CD4-positive, alpha-beta T cell treated with Interferon gamma for 1 hour (primary cell): ENCODE measurements at regions not wholly inside any gene's neighbourhood (a gene's known extent, or its start where the extent isn't known, plus 50 kb on each side); places are given as distances from the start of the nearest gene placed in this dataset.
"Not testable (repeated sequence)": the region's sequence is repeated elsewhere in the genome, so short reads cannot be mapped to it uniquely, and the experiment has no call there.

Experiments
- DNase-seq: peaks from one replicate; pipeline ENCODE4 v3.0.0-alpha.2; 2020

DNA sequence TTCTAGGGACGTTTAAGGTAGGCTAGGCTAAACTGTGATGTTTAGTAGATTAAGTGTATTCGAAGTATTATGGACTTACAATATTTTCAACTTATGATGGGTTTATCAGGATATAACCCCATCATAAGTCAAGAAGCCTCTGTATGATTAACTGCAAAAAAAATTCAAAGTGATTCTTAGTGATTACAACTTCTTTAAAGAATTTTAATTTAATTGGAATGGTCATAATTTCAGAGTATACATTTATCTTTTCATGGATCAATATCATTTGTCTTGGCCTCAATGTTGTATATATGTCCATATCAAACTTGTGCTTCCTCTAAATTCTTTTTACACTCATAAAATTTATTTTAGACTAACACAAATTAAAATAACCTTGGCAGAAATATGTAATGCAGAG lies 183.3 kb upstream of the LRP1B start:
- DNase-seq, result no peak

DNA sequence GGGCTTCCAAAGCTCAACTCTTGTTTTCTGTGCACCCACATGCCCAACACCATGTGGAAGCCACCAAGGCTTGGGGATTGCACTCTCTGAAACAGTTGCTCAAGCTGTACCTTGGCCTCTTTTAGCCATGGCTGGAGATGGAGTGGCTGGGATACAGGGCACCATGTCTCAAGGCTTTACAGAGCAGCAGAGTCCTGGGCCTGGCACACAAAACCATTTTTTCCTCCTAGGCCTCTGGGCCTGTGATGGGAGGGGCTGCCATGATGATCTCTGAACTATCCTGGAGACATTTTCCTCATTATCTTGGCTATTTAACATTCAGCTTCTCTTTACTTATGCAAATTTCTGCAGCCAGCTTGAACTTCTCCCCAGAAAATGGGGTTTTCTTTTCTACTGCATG lies 179.7 kb upstream of the LRP1B start:
- no peak for DNase-seq

DNA sequence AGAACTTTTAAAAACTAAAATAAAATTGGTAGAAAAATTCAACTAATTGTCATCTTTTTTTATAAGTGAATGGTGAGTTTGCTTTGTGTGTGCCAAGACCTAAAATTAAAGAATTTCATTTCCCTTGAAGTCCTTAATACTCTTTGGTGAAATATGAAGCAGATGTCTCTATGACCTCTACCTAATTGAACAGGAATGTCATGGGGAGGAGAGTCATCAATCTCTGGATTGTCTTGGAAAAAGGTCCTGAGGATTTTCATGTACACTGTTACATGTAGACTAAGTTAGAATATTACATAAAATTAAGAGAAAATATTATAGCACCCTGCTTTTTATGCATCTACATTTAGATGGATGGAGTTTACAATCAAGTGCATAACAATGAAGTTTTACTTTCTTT lies 177.9 kb upstream of the LRP1B start:
- DNase-seq, result no peak

DNA sequence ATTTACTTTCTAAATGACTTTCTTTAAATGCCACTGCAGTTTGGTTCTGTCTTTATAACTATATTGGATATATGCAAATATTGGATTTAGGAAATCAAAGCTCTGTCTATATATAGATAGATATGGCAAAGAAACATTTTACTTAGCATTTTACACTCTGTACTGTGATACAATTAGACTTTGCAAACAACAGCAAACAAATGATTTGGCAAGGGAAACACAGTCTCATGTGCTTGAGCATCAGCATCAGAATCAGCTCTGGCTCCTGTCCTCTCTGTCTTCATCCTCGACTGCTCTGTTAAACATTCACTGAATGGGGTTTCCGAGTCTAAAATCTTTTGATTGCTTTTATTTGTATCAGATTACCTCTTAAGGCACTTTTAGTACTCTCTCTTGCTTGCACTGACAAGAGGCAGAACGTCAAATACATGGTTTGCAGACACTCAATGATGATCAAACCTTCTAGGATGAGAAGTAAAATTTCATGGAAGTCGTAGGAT lies 176.8 kb upstream of the LRP1B start:
- no peak for DNase-seq

DNA sequence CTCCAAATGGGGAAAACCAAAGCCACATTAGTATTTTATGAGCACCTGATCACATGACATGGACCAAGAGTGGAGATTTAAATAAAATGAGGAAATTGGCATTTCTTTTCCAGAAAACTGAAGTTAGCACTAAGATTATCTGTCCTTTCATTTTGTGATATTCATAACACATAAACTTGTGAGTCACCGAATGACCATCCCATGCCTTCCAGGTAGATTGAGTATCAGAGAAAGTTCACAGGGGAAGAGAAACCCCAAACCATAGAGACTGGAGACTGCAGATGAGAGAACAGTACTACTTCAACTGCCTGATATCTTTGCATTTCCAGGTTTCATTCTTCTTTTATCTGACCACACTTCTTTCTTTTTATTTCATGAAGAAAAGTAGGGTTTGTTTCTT lies 176.3 kb upstream of the LRP1B start:
- no peak for DNase-seq

DNA sequence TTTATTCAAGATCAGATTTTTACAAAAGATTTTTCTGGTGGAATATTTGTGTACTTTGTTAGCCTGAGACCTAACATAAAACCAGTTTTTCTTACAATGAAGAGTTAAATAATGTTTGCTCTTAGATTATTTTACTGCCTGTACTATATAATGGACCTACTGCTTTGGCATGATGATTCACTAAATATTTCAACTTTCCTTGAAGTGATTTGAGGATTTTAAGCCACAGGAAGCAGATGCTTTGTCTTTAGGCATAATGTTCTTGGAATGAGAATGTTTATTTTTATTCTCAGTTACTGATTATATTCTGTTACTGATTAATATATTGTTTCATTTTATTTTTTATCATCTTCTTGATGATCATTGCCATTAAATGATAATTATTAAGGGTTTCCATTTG lies 175.3 kb upstream of the LRP1B start:
- DNase-seq, result no peak

DNA sequence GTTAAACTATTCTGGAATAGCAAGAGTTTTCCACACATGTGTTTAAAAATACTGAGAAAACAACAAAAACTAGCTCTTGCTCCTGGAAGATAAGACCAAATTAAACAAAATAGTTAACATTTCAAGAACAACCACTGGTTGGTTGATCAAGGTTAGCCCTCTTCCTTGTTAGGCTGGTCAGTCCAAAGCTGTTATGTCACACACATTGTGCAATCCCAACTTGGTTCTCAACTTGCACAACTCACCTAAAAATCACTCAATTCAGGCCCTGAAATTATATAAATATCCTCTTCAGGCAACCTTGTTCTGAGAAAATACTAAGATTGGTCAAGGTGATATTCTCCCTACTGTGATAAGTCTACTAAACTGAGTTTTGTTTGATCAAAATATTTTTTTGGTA lies 169.7 kb upstream of the LRP1B start:
- no peak for DNase-seq

DNA sequence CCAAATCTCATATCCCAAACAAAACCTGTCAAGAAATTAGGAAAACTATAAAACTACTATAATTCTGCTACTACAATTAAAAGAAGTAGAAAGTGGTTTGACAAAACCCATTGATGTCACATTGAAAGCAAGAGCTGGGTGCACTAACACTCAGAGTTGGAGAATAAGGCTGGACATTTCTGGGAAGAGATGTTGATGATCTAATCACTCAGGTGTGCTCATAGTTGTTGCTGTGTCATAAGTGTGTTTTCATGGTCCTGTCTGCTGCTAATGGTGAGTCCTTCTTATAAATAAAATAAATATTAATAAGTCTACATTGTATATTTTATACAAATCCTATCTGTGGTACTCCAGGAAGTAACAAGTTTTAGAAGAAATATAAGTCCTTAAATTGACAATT lies 168.2 kb upstream of the LRP1B start:
- DNase-seq, result no peak

DNA sequence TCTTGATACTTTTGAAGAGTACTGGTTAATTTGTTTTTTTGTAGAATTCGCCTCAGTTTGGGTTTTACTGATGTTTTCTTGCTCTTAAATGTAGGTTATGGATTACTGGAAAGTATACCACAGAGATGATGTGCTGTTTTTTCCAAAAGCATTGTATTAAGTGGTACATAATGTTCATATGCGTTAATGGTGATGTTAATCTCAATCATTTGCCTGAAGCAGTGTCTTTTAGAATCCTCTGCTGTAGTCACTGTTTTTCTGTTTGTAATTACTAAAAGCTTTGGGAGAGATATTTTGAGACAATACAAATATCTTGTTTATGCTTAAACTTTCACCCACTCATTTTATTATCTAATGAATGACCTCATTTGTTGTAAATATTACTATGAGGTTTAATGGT lies 163.4 kb upstream of the LRP1B start:
- no peak for DNase-seq

DNA sequence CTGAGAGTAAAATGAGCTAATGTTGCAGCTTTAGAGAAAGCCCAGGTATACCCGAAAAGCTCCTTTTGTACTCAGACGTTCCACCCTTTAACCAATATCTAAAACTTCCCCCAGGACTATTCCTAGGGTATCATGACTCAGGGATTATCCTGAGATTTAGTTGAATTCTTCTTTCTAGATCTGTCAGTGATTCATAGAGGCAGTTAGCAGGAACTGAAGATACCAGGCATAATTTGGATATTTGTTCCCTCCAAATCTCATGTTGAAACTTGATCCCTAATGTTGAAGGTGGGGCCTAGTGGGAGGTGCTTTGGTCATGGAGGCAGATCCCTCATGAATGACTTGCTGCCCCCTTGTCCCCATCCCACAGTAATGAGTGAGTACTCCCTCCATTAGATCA lies 161.2 kb upstream of the LRP1B start:
- DNase-seq, result no peak

DNA sequence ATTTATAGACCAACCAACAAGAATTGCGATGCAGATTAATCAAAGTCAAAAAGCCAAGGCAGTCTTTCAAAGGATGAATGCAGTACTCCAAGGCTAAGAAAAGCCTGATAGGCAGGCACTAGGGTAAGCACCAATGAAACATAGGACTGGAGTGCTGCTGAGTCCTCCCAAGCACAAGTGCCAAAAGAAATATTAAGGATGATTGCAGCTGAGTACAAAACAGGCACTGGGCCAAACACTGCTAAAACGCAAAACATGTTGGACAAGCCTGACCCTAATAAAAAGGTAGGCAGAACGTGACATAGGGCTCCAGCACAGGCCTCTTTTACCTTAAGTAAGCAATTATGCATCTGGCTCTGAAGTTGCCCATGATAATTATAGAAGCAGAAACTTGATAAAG lies 160.1 kb upstream of the LRP1B start:
- DNase-seq, result no peak

DNA sequence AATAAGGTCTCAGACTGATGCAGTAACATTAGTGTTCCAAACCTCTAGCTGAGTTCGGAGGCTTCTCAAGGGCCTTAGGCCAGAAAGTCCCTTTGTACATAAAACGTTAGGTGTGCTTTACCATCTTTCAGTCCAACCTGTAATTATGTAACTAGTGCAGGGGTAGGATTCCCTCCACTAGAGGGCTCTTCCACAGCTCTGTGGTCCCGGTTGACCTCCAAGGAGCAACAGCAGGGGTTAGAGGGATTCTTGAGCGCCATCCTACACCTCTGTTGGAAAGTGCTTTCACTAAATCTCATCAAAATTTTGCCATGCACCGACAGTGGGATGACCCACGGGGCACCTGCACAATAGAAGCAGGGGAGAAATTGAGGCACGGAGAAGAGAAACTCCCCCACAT lies 155.8 kb upstream of the LRP1B start:
- DNase-seq, result no peak

DNA sequence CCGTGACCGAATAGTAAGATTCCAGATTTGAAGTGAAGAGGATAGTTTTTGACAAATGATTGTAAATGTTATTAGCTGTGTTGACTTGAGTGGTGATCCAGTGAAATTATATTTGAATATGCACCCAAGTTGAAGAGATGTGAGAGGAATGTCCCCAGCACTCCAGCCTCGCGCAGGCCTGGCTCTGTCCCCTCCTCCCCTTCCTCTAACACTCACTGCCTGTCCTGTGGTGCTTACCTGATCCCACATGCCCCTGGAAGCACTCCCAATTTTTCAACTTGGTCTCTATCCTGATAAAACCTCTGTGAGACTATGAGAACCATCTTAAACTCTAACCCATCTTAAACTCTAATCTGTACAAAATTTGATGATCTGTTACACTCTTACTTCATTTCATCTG lies 154.7 kb upstream of the LRP1B start:
- no peak for DNase-seq

DNA sequence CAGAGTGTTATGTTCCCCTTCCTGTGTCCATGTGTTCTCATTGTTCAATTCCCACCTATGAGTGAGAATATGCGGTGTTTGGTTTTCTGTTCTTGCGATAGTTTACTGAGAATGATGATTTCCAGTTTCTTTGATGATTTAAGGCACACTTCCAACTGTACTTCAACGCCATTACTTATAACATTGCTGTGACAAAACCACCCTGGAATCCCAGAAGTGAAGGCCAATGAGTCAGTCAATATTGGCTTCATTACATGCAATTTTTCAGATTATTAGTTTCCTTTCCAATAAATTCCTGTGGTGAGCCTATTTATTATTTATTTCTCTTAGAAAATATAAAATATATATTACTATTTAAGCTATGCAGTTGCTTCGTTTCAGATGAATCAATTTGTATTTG lies 153.5 kb upstream of the LRP1B start:
- not testable (repeated sequence) for DNase-seq

DNA sequence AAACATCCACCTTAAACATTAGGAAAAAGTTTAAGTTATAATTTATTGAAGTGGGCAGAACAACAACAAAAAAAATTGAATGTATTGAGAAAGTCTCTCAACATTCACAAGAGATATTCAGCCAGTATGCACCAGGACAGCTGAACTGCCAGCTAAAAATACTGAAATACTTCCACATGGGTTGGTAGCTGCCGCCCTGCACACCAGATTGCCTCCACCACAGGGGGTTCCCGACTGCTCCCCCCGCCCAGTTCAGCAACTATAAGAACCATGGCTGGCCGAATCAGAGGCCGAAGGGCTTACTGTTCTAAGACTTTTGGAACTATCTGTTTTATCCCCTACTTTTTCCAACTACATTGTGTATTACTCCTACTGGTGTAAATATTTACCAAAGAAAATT lies 150.0 kb upstream of the LRP1B start:
- DNase-seq, result no peak

DNA sequence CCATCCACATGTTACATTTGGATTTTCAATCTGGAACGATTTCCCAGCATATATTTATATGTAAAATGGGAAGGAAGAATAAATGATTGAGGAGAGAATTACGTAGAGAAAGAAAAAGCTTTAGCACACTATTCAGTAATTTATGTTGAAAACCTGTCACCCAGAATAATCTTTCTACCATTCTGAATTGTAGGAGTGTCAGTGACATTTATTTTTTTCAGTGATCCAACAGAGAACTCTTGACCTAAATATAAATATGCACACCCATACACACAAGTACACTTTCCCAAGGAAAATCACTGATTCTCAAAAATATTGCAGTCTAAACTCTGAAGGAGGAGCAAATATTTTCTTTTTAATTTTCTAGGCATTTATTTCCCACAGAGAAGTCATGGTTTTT lies 140.2 kb upstream of the LRP1B start:
- DNase-seq, result no peak

DNA sequence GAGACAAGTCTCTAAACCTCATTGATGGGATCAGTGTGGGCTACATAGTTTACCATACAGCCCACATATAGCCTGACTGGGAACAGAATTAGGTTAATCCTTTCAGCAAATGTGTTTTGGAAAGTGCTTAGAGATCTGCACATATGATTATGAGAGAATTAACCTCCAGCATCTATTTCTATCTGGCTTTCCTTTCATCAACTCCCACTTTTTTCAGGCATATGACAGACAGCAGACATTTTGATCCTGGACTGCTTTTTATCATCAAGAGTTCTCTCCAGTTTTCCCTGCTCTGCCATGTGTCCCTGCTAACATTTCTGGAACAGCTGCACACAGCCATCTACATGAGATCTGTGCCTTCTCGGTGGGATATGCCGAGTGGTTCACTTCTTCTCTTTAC lies 139.5 kb upstream of the LRP1B start:
- no peak for DNase-seq

DNA sequence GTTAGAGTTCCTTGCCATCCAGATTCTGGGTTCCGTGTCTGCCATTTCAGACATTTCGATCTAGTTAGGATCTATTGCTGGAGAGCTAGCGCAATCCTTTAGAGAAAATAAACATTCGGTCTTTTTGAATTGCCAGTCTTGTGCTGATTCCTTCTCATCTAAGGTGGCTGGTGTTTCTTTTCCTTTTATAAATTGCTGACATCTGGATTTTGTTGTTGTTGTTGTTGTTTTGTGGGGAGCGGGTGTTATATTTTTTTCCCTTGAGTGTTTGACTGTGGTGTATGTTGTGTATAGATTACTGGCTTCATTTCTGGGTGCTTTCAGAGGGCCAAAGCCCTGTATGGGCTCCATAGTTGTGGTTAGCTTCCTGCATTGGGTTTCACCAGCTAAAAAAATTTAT lies 128.5 kb upstream of the LRP1B start:
- no peak for DNase-seq

DNA sequence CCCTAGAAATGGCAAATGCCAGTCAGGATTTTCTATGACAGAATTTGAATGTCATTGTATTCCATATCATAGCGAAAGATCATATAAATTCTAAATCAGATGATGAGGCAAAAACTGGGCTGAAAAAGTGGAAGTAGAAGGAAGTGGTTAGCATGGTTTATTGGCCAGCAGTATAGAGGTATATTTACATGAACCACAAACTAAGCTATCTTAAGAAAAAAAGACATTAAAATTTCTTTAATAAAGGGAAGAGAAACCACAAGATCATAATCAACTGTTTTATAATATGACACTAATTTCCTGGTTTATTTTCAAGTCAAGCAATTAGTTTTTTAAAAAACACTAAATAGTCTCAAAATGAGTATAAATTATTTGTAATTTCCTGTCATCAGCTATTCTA lies 123.2 kb upstream of the LRP1B start:
- no peak for DNase-seq

DNA sequence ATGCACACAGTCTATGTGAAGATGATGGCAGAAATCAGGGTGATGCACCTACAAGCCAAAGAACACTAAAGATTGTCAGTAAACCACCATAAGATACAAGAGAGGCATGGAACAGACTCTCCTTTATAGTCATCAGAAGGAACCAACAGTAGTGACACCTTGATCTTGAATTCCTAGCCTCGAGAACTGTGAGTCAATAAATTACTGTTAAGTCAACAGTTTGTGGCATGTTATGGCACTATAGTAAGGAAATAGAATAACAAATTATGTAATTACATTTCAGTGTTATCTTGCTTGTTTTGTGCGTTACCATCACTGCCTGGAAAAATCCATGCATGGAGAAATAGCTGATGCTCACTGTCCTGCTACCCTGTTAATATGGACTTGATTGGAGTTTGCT lies 110.2 kb upstream of the LRP1B start:
- no peak for DNase-seq

DNA sequence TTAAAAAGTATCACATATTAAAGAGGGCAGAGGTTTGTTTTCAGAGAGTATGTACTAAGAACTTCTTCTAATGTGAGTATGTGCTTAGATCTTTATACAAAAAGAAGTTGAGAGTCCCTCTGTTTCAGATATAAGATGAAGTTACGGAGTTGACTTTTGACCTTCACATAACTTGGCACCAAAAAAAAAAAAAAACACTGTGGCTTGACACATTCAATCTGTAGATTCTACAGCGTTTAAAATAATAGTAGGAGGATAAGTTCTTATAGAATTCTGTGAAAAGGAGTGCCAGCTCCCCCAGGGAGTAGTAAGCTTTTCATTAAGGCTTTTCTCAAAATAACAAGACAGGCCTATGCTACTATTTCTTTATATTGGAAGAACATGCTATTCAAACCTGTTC lies 105.4 kb upstream of the LRP1B start:
- no peak for DNase-seq

DNA sequence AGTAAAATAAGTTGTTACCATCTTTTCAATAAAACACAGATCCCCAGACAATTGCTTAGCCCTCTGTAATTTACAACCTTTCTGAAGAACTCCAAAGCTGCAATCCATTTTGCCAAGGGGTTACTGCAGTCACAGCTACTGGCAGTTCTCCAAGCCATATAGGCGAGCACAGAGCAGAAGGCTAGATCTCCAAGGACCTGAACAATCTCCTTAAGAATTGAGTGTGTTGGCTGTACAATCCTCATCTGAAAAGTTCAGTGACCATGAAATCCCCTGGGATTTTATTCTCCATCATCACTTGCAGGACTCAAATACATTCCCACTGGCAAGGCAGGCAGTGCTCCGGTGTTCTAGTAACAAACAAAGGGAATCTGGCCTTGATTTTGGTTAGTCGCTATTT lies 103.9 kb upstream of the LRP1B start:
- no peak for DNase-seq

DNA sequence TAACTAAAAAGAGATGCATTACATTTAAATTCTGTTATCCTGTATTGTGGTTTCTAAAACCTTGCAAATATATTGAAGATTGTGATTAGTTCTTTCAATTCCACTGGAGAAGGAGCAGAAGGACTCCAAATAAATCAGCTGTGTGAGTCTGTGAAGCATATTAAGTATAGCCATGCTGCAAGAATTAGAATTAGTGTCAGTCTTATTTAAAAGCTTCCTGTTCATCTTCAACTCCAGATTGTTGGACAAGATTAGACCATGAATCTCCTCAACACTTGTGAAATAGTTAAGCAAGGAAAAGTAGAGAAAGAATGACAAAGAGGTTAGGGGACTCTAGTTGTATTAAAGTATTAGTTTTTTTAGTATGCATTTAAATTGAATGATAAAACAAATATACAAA lies 92.5 kb upstream of the LRP1B start:
- DNase-seq, result no peak

DNA sequence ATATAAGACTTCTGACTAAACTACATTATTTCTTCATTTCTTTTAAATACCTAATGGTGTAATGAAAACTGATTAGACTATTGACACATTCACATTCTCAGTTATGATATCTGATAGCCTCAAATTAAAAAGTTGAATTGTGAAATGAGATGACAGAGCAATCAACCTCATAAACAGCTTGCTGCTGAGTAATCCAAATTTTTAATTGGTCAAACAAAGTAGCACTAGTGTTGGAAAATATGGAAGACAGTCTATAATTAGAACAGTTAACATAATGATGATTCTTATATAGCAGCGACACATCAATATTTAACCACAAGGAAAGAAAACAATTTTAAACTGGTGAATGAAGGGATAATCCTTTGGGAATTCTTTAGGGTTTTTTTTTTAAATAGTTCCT lies 91.9 kb upstream of the LRP1B start:
- no peak for DNase-seq

DNA sequence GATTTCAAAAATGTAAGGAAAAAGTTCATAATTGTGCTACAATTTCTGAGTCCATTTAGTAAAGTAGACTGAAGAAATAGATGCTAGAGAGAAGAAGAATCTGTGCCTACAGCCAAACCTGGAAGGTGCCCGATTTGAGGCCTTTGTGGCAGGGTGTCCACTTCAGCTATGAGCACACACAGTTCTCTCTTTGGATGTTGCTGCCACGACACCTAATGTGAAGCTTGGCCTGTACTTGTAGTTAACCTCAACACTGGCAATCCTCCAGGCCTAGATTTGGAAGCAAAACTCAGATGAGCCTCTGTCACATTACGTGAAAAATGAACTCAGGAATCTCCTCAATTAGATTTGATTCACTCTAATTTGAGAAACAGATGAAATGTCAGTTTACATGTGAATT lies 90.1 kb upstream of the LRP1B start:
- DNase-seq, result no peak

DNA sequence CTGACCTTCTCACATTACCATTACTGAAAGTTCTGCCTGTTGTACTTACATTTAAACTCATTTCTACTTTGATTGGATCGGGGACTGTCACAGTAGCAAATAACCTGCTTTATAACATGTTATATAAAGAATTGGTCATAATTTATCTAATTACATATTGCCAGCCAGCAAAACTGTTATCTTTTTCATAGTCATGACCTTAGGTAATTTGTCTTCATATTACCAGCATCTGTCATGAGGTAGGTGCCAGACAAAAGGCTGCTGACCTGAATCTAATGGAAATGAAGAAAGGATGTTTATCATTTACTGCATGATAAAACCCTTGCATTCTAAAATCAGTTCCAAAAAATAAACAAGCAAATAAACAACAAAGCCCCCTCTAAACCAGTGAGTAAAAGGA lies 89.4 kb upstream of the LRP1B start:
- DNase-seq, result no peak
